Renal cortex interstitium (tissue), 11 donors: ENCODE measurements at regions not wholly inside any gene's neighbourhood (a gene's known extent, or its start where the extent isn't known, plus 50 kb on each side); places are given as distances from the start of the nearest gene placed in this dataset.
"Not testable (repeated sequence)": the region's sequence is repeated elsewhere in the genome, so short reads cannot be mapped to it uniquely, and the experiment has no call there.

Source experiments
- DNase-seq, 11 donors: peaks; one replicate each; pipeline ENCODE4 v3.0.0-alpha.2; 2013; ENCODE audit warnings: low read depth in 9 of 11, low spot score in 4 of 11; ENCODE audit errors: extremely low read depth in 1 of 11

- DNase-seq: no peak
Measured at GRCh38 chr5:145473042-145473642, 362.0 kb downstream of the PRELID2 start.

DNA sequence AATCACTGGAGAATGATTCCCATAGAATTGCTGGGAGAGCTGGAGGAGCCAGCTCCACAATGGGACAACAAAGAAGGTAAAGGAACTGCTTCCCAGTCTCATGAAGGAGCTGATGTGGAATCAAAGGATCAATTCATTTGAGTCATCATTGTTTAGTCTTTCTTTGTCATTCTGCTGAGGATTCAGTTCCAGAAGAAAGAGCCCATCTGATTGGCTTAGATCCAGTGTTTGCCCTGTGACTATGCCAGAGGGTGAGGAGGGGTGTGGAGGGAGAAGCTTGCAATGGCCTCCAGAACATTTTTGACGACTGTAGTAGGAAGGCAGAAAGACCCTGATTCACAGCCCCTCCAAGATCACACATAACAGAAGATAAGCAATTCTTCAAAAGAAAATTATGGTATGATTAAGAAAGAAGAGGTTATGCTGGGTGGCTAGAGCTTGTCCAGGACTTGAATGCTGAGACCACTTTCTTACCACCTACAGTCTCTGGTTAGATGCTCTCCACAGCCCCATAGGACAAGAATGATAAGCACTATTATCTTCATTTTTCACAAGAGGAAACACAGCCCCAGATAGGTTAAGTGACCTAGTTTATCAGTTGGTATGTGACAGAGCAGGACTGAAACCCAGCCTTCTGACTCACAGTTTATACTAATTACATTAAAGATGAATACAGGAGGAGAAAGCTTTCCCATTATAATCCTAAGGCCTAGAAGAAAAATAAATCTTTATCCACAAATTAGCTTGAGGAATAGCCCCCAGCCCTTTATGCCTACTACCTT, 363.1 kb downstream of the PRELID2 start:
- DNase-seq: no peak

- no peak for DNase-seq
Measured at GRCh38 chr5:145471026-145471425, 364.1 kb downstream of the PRELID2 start.

DNA sequence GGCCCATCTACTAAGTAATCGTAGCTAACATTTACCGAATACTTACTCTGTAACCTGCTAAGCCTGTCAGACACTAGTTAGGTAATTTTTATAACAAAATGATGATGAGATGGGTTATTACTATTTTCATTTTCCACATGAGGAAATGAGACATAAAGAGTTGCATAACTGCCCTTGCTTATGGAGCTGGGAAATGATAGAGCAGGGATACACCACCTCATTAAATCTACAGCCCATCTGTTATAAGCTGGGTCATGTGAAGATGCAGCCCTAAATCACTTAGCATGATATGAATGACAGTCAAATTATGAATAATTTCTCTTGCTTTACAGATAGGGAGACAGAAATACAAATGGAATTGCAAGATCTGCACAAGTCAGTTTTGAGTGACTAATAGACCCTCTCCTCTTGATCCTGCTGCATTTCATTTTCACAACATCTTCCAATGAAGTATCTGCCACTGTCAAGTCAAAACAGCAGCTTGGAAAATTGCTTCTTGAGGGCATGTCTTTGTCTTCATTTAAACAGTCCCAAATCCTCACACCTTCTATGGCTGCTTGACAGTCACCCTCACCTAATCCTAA, 364.7 kb downstream of the PRELID2 start:
- no peak for DNase-seq

DNA sequence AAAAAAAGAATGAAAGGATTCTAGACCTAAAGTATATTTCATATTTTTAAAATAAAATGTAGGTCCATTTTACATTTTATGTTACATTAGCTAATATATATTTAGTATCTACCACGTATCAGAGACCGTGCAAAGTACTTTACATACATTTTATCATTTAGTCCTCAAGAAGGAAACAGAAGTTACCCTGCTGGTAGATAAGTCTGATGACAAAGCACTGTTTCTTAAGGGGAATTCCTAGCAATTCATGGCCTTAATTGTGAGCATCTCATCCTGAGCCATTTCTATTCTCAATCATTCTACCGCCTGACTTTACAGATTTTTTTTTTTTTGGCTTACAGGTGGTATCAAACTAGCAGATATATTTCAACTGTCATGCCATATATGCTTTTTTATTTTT, 367.7 kb downstream of the PRELID2 start:
- DNase-seq: no peak

GRCh38 chr5:145466533-145466932, 368.6 kb downstream of the PRELID2 start:
- no peak for DNase-seq

DNA sequence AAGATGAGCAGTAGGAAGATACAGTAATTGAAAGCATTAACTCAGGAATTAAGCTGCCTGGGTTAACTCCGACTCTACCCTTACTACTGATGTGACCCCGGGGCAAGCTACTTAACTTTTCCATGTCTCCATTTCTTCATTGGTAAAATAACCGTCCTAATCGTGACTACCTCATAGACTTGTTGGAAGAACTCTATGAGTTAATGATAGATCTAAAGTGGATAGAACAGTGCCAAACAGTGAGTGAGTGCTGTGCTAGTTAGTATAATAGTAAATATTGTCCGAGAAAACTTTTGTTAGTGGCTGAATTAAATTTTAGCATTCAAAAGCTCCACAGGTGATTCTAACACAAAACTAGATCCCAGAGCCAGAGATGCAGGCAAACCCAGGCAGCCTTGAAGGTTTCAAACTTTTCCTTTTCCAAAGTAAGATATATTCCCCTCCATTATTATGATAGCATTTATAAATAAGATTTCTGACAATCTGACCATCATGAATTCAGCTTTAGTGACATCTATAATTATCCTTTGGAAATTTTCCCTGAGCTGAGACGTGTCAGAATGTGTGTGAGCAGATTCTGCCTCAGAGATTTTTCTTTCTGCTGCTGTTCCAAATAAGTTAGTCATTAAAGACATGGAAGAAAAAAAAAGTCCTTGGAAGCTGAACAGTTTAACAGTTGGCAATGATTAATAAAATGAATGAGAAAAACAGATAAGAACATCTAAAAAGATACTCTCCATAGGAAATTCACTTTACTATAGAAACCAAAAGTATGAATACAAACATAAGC, 369.5 kb downstream of the PRELID2 start:
- peak in 4 of 11 donors; percentile 7 to 37 (median 17) for DNase-seq

GRCh38 chr5:145464171-145464570, 371.0 kb downstream of the PRELID2 start:
- no peak for DNase-seq

DNA sequence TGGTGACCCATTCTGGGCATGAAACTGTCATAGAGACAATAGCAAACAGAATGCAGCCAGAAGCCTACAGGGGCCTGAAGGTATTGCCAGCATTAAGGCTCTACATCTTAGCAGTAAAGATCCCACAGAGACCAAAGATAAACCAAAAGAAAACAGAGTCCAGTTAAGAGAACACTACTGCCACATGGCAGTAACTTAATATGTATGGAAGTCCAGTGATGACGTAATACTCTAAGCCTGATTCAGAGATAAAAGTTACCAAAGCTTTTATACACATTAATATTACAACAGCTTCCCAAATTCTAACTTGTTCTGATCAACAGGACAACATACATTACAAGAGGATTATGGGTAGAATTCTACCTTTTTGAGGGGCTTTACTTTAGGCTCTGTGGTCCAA, 371.5 kb downstream of the PRELID2 start:
- no peak for DNase-seq

DNA sequence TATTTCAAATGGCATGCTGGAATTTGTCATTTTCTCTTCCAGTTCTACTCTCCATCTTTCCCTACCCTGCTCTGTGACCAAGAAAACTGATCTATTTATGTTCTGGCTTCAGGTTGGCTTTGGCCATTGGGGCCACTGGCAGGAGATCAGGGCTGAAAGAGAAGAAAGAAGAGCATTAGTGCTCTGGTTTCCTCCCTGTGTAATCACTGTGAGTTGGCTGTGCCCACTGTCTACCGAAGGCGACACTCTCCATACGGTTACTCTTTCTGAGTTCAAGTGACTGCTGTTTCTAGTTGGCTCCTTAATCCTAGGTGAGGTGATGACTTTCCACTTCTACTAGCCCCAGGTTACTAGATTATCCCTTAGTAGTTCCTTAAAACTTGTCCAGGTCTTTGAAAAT, 372.6 kb downstream of the PRELID2 start:
- no peak for DNase-seq

DNA sequence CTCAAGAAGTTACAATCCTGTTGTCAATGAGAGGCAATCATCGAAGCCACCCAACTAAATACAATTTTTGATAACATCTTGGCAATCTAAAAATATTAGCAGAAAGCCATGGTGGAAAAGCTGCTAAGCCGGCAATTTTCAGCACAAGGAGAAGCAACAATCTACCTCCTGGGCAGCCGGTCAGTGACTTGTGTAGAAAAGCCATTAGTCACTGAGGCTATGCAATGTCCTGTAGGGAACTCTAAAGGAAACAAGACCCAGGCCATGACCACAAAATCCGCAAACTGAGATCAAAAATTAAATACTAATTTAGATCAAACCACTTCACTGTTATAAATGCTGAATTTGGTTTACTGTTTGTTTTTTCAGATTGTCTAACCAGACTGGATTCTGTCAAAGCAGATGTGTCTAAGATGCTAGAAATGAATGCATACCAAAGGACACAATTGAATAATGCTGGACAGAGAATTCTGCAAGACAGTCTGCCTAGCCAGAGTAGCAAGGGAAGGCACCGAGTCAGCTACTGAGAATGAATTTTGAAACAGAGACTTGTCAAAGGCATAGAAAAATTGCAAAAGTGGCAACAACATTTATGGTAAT, 384.8 kb downstream of the PRELID2 start:
- DNase-seq: no peak

DNA sequence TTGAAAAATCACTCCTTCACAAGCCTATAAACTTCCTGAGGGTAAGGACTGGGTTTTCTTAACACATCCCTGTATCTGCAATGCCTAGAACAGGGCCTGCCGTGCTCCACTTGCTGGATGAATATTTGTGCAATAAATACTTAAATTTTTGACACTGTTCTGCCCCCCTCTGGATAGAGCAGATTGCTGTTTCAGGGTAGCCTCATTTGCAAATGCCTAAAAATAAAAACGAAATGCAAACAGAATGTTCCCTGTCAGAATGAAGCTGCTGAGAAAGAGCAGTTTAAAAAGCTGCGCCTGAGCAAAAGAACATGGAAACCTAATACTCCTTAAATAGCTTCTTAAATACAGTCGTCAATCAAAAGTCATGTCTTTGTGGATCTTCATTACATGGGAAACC, 385.3 kb downstream of the PRELID2 start:
- no peak for DNase-seq

DNA sequence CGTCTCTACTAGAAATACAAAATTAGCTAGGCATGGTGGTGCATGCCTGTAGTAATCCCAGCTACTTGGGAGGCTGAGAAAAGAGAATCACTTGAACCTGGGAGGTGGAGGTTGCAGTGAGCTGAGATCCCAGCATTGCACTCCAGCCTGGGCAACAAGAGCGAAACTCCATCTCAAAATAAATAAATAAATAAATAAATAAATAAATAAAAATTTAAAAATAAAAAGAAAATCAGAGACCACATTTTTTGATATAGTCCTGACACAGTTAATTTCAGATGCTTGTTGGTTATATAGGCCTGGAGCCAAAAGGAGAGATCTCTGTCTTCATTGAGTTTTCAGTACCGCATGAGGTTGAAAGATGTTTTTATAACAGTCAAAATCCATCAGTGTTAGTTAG, 388.3 kb downstream of the PRELID2 start:
- not testable (repeated sequence) for DNase-seq

DNA sequence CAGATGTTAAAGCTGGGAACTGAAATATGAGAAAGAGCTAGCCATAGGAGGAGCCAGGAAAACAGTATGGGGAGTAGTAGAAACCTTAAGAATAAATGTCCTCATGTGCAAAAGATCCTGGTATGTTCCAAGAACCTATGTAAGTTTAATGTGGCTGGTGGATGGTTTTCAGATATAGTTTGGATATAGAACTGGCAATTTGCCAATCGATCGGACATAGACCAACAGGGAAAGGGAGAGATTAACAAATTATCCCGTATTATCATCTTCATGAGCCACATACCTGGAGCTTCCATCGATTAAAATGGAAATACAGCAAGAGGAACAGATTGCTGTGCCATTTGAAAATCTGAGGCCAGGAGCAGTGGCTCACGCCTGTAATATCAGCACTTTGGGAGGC, 388.7 kb downstream of the PRELID2 start:
- no peak for DNase-seq

DNA sequence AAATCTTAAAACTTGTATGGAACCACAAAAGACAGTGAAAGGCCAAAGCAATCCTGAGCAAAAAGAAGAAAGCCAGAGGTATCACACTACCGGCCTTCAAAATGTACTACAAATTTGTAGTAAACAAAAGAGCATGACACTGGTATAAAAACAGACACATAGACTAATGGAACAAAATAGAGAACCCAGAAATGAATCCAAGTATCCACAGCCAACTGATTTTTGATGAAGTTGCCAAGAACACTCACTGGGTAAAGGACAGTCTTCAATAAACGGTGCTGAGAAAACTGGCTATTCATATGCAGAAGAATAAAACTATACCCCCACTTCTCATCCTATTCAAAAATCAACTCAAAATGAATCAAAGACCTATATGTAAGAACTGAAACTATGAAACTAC, 390.1 kb downstream of the PRELID2 start:
- no peak for DNase-seq

DNA sequence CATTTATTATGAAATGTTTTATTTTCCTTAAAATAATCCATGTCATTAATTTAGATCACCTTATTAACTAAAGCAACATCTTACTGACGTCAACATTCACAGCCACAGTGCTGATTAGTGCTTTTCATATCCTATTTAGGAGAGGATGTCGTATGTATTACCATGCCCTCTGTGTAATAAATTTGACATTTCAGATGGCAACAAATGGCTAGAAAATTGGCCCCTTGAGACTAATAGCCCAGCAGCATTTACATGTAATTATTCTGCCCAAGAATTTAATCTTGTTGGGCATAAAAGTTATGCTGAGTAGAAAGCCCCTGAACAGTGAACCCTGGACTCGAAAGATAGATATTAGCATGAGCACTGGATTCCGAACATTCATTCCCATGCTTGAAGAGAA, 391.2 kb downstream of the PRELID2 start:
- no peak for DNase-seq

GRCh38 chr5:145443366-145443765, 391.8 kb downstream of the PRELID2 start:
- DNase-seq: no peak

- not testable (repeated sequence) for DNase-seq
Measured at GRCh38 chr5:145442661-145443060, 392.5 kb downstream of the PRELID2 start.

GRCh38 chr5:145441228-145441627, 393.9 kb downstream of the PRELID2 start:
- no peak for DNase-seq
